Prostate gland (tissue), 2 donors: ENCODE measurements at regions not wholly inside any gene's neighbourhood (a gene's known extent, or its start where the extent isn't known, plus 50 kb on each side); places are given as distances from the start of the nearest gene placed in this dataset.

ENCODE experiments used
- CTCF ChIP-seq, 4 experiments: fragments of 200-600 bp in 2 of 4; fragments of 450-650 bp in 2 of 4; sonication (generic) in 2 of 4; IDR thresholded peaks; 1 replicate in 3 of 4; 2 replicates in 1 of 4; pipeline ENCODE4 v1.5.1; 2016 to 2019; ENCODE audit warnings: antibody characterized with exemption in 4 of 4, mild to moderate bottlenecking in 2 of 4, moderate library complexity in 2 of 4
- POLR2A ChIP-seq: fragments of 450-650 bp; IDR thresholded peaks from one replicate; pipeline ENCODE4 v1.6.1; 2016; ENCODE audit warnings: antibody characterized with exemption, mild to moderate bottlenecking
- POLR2AphosphoS5 ChIP-seq: sonication (generic); formaldehyde crosslinking; IDR thresholded peaks from one replicate; pipeline ENCODE4 v1.6.1; 2017; ENCODE audit warnings: antibody characterized with exemption

GRCh38 chr4:57378766-57379165 is 268.6 kb upstream of the IGFBP7 start:
- TF ChIP-seq CTCF (IDR thresholded peaks at IDR 0.05) = no peak
- no peak for TF ChIP-seq POLR2A
- no peak for TF ChIP-seq POLR2AphosphoS5
